BE2C (cell line): ENCODE measurements at regions not wholly inside any gene's neighbourhood (a gene's known extent, or its start where the extent isn't known, plus 50 kb on each side); places are given as distances from the start of the nearest gene placed in this dataset.

Source experiments
- DNase-seq: peaks from one replicate; pipeline ENCODE4 v3.0.0-alpha.2; 2020
- H3K27me3 ChIP-seq: fragments of 250-450 bp; sonication (Bioruptor Pico); 2 replicates; pipeline ENCODE4 v1.5.1; 2020; ENCODE audit warnings: mild to moderate bottlenecking
- H3K36me3 ChIP-seq: fragments of 250-450 bp; sonication (Bioruptor Pico); 2 replicates; pipeline ENCODE4 v1.5.1; 2020; ENCODE audit warnings: mild to moderate bottlenecking
- H3K4me1 ChIP-seq: fragments of 250-450 bp; sonication (Bioruptor Pico); 2 replicates; pipeline ENCODE4 v1.5.1; 2020
- H3K4me3 ChIP-seq: 2 replicates; pipeline ENCODE4 v1.5.1; 2011; ENCODE audit warnings: low read depth, low read length
- H3K9me3 ChIP-seq: fragments of 250-450 bp; sonication (Bioruptor Pico); 2 replicates; pipeline ENCODE4 v1.5.1; 2020
- CTCF ChIP-seq: IDR thresholded peaks from 2 replicates; pipeline ENCODE4 v1.5.1; 2012; ENCODE audit warnings: mild to moderate bottlenecking, low read depth, low read length

- peak overlapping the region; percentile 47 for H3K4me3 ChIP-seq
- no peaks in the 10 kb centered on the region for H3K9me3 ChIP-seq
- H3K27me3 ChIP-seq = peaks cover 2% of the 10 kb centered on the region; the same call in 1 of the 2 replicates
- peak; percentile 81 for DNase-seq
- TF ChIP-seq CTCF = no peak
- H3K4me1 ChIP-seq = no peaks in the 10 kb centered on the region; the same call in 1 of the 2 replicates
- H3K36me3 ChIP-seq = no peaks in the 10 kb centered on the region
Observed at GRCh38 chr6:27672113-27672799, 199.4 kb upstream of the ZNF184 start.

GRCh38 chr6:27669624-27670301 lies 196.9 kb upstream of the ZNF184 start:
- no peaks in the 10 kb centered on the region for H3K9me3 ChIP-seq
- no peaks in the 10 kb centered on the region for H3K36me3 ChIP-seq
- no peaks in the 10 kb centered on the region; the same call in 1 of the 2 replicates for H3K4me1 ChIP-seq
- H3K4me3 ChIP-seq = peak overlapping the region; percentile 57
- no peak for DNase-seq
- no peak for TF ChIP-seq CTCF
- H3K27me3 ChIP-seq = peaks cover 11% of the 10 kb centered on the region; the same call in 1 of the 2 replicates

GRCh38 chr6:27669295-27669623 lies 196.4 kb upstream of the ZNF184 start:
- TF ChIP-seq CTCF = no peak
- no peak for DNase-seq
- Histone ChIP-seq H3K9me3 (no peaks in the 10 kb centered on the region), H3K4me3 (peak overlapping the region; percentile 57), H3K36me3 (no peaks in the 10 kb centered on the region), H3K27me3 (peaks cover 11% of the 10 kb centered on the region; the same call in 1 of the 2 replicates), H3K4me1 (no peaks in the 10 kb centered on the region; the same call in 1 of the 2 replicates)

GRCh38 chr6:27668442-27669294 lies 195.8 kb upstream of the ZNF184 start:
- H3K4me1 ChIP-seq = no peaks in the 10 kb centered on the region; the same call in 1 of the 2 replicates
- H3K4me3 ChIP-seq = peak overlapping the region; percentile 57
- no peaks in the 10 kb centered on the region for H3K9me3 ChIP-seq
- peak; percentile 74 for DNase-seq
- peaks cover 11% of the 10 kb centered on the region; the same call in 1 of the 2 replicates for H3K27me3 ChIP-seq
- no peaks in the 10 kb centered on the region for H3K36me3 ChIP-seq
- no peak for TF ChIP-seq CTCF

GRCh38 chr6:27667657-27668441 lies 194.9 kb upstream of the ZNF184 start:
- DNase-seq = no peak
- no peaks in the 10 kb centered on the region; the same call in 1 of the 2 replicates for H3K4me1 ChIP-seq
- no peaks in the 10 kb centered on the region for H3K36me3 ChIP-seq
- H3K27me3 ChIP-seq = peaks cover 11% of the 10 kb centered on the region; the same call in 1 of the 2 replicates
- H3K4me3 ChIP-seq = peak overlapping the region; percentile 57
- no peaks in the 10 kb centered on the region for H3K9me3 ChIP-seq
- no peak for TF ChIP-seq CTCF
